Omental fat pad (tissue), 3 donors: ENCODE measurements at regions not wholly inside any gene's neighbourhood (a gene's known extent, or its start where the extent isn't known, plus 50 kb on each side); places are given as distances from the start of the nearest gene placed in this dataset.

Experiments used
- ATAC-seq: fragments of 150-250 bp; one replicate; pipeline ENCODE4 v1.9.1; 2016; ENCODE audit warnings: mild to moderate bottlenecking, moderate library complexity; ENCODE audit not compliant: low FRiP score
- DNase-seq: peaks from one replicate; pipeline ENCODE4 v3.0.0-alpha.2; 2019; ENCODE audit warnings: low spot score
- TF ChIP-seq, protein P1 (sequence below), 3 donors: fragments of 450-650 bp; IDR thresholded peaks; one replicate each; pipeline ENCODE4 v1.5.1; 2016 to 2017; ENCODE audit warnings: antibody characterized with exemption in 3 of 3, mild to moderate bottlenecking in 3 of 3, moderate library complexity in 2 of 3

GRCh38 chr11:104713401-104713800 lies 184.9 kb downstream of the CASP12 start:
- TF ChIP-seq, protein P1, sequence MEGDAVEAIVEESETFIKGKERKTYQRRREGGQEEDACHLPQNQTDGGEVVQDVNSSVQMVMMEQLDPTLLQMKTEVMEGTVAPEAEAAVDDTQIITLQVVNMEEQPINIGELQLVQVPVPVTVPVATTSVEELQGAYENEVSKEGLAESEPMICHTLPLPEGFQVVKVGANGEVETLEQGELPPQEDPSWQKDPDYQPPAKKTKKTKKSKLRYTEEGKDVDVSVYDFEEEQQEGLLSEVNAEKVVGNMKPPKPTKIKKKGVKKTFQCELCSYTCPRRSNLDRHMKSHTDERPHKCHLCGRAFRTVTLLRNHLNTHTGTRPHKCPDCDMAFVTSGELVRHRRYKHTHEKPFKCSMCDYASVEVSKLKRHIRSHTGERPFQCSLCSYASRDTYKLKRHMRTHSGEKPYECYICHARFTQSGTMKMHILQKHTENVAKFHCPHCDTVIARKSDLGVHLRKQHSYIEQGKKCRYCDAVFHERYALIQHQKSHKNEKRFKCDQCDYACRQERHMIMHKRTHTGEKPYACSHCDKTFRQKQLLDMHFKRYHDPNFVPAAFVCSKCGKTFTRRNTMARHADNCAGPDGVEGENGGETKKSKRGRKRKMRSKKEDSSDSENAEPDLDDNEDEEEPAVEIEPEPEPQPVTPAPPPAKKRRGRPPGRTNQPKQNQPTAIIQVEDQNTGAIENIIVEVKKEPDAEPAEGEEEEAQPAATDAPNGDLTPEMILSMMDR (IDR thresholded peaks at IDR 0.05): no peak
- ATAC-seq (no peak), DNase-seq (no peak)

DNA sequence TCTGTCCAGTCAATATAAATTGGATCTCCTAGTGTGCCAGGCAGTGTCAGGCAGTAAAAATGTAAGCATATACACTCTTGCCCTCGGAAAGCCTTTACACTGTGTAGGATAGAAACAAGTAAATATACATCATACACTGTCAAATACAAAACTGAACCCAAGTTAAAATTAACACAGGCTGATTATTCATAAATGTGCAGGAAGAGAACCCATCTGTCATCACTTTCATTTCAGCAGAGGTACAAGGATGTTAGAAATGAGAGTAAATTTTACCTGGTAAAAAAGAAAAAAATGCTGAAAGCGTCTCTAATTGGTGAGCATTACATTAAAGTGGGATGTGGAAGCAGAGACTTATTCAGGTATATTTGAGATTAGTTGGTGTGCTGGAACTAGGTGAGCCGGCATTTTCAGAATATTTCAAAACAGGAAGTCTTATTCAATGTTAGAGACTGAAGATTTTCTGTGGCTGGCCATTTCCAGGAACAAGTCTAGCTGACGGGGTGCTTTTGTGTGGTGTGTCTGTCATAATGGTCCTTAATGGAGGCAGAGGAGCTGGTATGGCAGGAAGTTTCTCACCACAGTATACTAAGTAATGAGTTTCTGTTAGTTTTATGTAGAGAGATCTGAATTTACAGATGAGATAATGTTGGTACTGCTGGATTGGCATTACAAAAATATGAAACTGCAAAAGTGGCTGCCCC lies 192.6 kb downstream of the CASP12 start:
- TF ChIP-seq, protein P1 (IDR thresholded peaks at IDR 0.05): no peak
- DNase-seq (no peak), ATAC-seq (peak; percentile 57)

- ATAC-seq: no peak
- DNase-seq: no peak
- TF ChIP-seq, protein P1 (IDR thresholded peaks at IDR 0.05): no peak
These were observed 193.4 kb downstream of the CASP12 start for GRCh38 chr11:104704888-104705287.

DNA sequence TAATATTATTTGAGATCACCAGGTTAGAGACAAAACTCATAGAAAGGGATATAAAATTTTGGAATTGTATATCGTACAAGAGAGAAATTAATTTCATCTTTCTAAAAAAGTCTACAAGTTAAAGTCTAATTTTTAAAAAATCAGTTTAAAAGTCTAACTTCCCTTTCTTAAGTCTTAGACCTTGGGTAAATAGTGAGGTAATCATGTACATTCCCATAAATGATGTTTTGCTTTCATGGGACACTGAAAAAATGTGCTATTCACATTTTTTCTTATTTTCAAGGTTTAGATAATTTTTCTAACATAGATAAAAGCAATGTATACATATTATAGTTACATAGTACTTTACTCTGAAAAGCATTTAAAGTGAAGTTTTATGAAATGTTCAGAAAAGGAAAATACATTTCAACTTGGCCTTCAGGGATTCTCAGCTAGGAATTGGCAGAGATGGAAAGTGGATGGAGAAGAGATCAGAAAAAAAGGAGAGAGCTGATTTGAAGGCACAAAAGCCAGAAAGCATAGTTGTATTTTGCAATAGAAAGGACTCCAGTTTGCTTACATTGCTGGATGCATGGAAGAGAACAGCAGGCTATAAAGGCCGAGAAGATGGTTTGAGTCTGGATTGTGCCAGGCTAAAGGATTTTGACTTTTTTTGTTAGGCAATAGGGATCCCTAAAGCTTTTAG lies 194.0 kb downstream of the CASP12 start:
- DNase-seq (no peak), ATAC-seq (no peak)
- TF ChIP-seq, protein P1 (IDR thresholded peaks at IDR 0.05): no peak

GRCh38 chr11:104700609-104701008 lies 197.7 kb downstream of the CASP12 start:
- ATAC-seq (peak; percentile 77), DNase-seq (no peak)
- TF ChIP-seq, protein P1 (IDR thresholded peaks at IDR 0.05): no peak

- DNase-seq: no peak
- TF ChIP-seq, protein P1 (IDR thresholded peaks at IDR 0.05): no peak
- no peak for ATAC-seq
These were observed 198.3 kb downstream of the CASP12 start for GRCh38 chr11:104699981-104700380.

DNA sequence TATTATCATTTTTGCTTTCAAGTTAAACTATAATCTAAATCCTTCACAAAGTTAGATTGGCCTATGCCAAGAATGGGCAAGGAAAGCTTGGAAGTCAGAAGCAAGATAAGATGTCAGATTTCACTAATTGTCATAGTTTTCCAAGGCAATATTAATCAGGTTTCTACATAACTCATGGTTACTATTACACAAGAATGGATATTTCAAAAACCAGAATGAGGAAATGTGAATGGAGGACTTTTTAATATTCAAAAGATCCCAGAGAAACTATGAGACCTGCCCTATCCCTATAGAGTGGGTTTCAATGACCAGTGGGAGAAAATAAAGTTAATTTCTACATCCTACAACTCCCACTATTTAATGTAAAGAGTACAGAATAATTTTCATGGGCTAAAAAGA lies 203.2 kb downstream of the CASP12 start:
- ATAC-seq: peak; percentile 23
- TF ChIP-seq, protein P1 (IDR thresholded peaks at IDR 0.05): no peak
- DNase-seq: no peak
